Liver (tissue), 8 donors: ENCODE measurements at regions not wholly inside any gene's neighbourhood (a gene's known extent, or its start where the extent isn't known, plus 50 kb on each side); places are given as distances from the start of the nearest gene placed in this dataset.

Experiments used
- DNase-seq: peaks from one replicate; pipeline ENCODE4 v3.0.0-alpha.2; 2017; ENCODE audit warnings: low spot score
- H3K27ac ChIP-seq, 2 donors: one replicate each; pipeline ENCODE4 v1.7.0; 2013; ENCODE audit warnings: inconsistent platforms in 2 of 2, low read length in 2 of 2, control low read depth in 1 of 2, low read depth in 1 of 2, mild to moderate bottlenecking in 1 of 2
- H3K27me3 ChIP-seq, 4 donors: one replicate each; pipeline versions ENCODE4 v1.6.1 to v1.7.0; 2013; ENCODE audit warnings: low read length in 3 of 4, inconsistent platforms in 1 of 4, mild to moderate bottlenecking in 1 of 4, moderate library complexity in 1 of 4; ENCODE audit not compliant: control insufficient read depth in 4 of 4, insufficient read depth in 4 of 4
- H3K36me3 ChIP-seq, 4 donors: one replicate each; pipeline versions ENCODE4 v1.6.1 to v1.7.0; 2013; ENCODE audit warnings: low read length in 3 of 4, mild to moderate bottlenecking in 3 of 4, low read depth in 1 of 4, moderate library complexity in 1 of 4; ENCODE audit not compliant: control insufficient read depth in 4 of 4, insufficient read depth in 3 of 4
- H3K4me1 ChIP-seq, 4 donors: one replicate each; pipeline versions ENCODE4 v1.6.1 to v1.7.0; 2013; ENCODE audit warnings: low read length in 3 of 4, mild to moderate bottlenecking in 3 of 4, moderate library complexity in 1 of 4; ENCODE audit not compliant: control insufficient read depth in 4 of 4, insufficient read depth in 4 of 4
- H3K4me3 ChIP-seq, 3 donors: one replicate each; pipeline versions ENCODE4 v1.6.1 to v1.7.0; 2013; ENCODE audit warnings: low read length in 3 of 3, control low read depth in 1 of 3, low read depth in 1 of 3, mild to moderate bottlenecking in 1 of 3
- H3K9ac ChIP-seq, 2 donors: one replicate each; pipeline ENCODE4 v1.7.0; 2013; ENCODE audit warnings: low read length in 2 of 2, mild to moderate bottlenecking in 2 of 2, moderate library complexity in 2 of 2, control low read depth in 1 of 2, low read depth in 1 of 2
- H3K9me3 ChIP-seq, 4 donors: one replicate each; pipeline versions ENCODE4 v1.6.1 to v1.7.0; 2013; ENCODE audit warnings: low read length in 3 of 4; ENCODE audit not compliant: control insufficient read depth in 4 of 4
- EGR1 ChIP-seq, 2 donors: IDR thresholded peaks; 2 replicates each; pipeline ENCODE4 v1.6.1; 2016 to 2018; ENCODE audit warnings: antibody characterized with exemption in 2 of 2, low read depth in 2 of 2
- FOXA1 ChIP-seq: IDR thresholded peaks from 2 replicates; pipeline ENCODE4 v1.6.1; 2016; ENCODE audit warnings: antibody characterized with exemption
- GABPA ChIP-seq, 2 donors: IDR thresholded peaks in 1 of 2; conservative IDR thresholded peaks in 1 of 2; 2 replicates each; pipeline ENCODE4 v1.6.1; 2016; ENCODE audit warnings: antibody characterized with exemption in 2 of 2, mild to moderate bottlenecking in 1 of 2, moderate library complexity in 1 of 2
- HNF4A ChIP-seq, 2 donors: conservative IDR thresholded peaks; 2 replicates each; pipeline ENCODE4 v1.6.1; 2016; ENCODE audit warnings: antibody characterized with exemption in 2 of 2, mild to moderate bottlenecking in 2 of 2
- HNF4G ChIP-seq: IDR thresholded peaks from 2 replicates; pipeline ENCODE4 v1.6.1; 2016; ENCODE audit warnings: antibody characterized with exemption
- REST ChIP-seq: IDR thresholded peaks from 2 replicates; pipeline ENCODE4 v1.6.1; 2016; ENCODE audit warnings: antibody characterized with exemption, mild to moderate bottlenecking
- RXRA ChIP-seq, 2 donors: IDR thresholded peaks; 2 replicates each; pipeline ENCODE4 v1.6.1; 2017 to 2018; ENCODE audit warnings: antibody characterized with exemption in 2 of 2, mild to moderate bottlenecking in 1 of 2
- SP1 ChIP-seq: IDR thresholded peaks from 2 replicates; pipeline ENCODE4 v1.6.1; 2018; ENCODE audit warnings: antibody characterized with exemption, mild to moderate bottlenecking
- TAF1 ChIP-seq: conservative IDR thresholded peaks from 2 replicates; pipeline ENCODE4 v1.6.1; 2016; ENCODE audit warnings: antibody characterized with exemption, mild to moderate bottlenecking
- WGBS: extraction: QIAGEN DNeasy Blood & Tissue Kit; methylation state at CpG from one replicate; pipeline ENCODE4 v1.1.7; 2013; 5-methylcytosine and 5-hydroxymethylcytosine counted together
- TF ChIP-seq, protein P1 (sequence below): fragments of 150-350 bp; IDR thresholded peaks from 2 replicates; pipeline ENCODE4 v1.5.1; 2017; ENCODE audit warnings: improper control_type of control experiment, low read depth, low read length; ENCODE audit not compliant: missing input control
- TF ChIP-seq, protein P2 (sequence below): IDR thresholded peaks from 2 replicates; pipeline ENCODE4 v1.6.1; 2016; ENCODE audit warnings: antibody characterized with exemption
- donor health status: healthy.
- donor health status: healthy.
- donor health status: healthy.
- donor health status: healthy.
- donor health status: healthy.

GRCh38 chr12:98402091-98402490, 113.3 kb upstream of the TMPO start:
- no peak for DNase-seq
- Histone ChIP-seq H3K36me3 (no peaks in the 10 kb centered on the region), H3K9me3 (no peaks in the 10 kb centered on the region), H3K4me3 (no peak overlapping the region), H3K27me3 (no peaks in the 10 kb centered on the region), H3K9ac (no peak overlapping the region), H3K27ac (no peak overlapping the region), H3K4me1 (peaks cover 0 to 3% (median under 1%) of the 10 kb centered on the region in 4 donors)
- WGBS: 83% methylated on average over 3 of the region's 3 CpGs
- TF ChIP-seq TAF1 (no peak), GABPA (IDR thresholded peaks at IDR 0.05 in 1 of 2, conservative IDR thresholded peaks at IDR 0.05 in 1 of 2) (no peak), HNF4A (conservative IDR thresholded peaks at IDR 0.05) (peak in 1 of 2 donors; percentile 9), EGR1 (IDR thresholded peaks at IDR 0.05; ENCODE audit: low read depth in 2 of 2) (no peak)
- TF ChIP-seq, protein P1, sequence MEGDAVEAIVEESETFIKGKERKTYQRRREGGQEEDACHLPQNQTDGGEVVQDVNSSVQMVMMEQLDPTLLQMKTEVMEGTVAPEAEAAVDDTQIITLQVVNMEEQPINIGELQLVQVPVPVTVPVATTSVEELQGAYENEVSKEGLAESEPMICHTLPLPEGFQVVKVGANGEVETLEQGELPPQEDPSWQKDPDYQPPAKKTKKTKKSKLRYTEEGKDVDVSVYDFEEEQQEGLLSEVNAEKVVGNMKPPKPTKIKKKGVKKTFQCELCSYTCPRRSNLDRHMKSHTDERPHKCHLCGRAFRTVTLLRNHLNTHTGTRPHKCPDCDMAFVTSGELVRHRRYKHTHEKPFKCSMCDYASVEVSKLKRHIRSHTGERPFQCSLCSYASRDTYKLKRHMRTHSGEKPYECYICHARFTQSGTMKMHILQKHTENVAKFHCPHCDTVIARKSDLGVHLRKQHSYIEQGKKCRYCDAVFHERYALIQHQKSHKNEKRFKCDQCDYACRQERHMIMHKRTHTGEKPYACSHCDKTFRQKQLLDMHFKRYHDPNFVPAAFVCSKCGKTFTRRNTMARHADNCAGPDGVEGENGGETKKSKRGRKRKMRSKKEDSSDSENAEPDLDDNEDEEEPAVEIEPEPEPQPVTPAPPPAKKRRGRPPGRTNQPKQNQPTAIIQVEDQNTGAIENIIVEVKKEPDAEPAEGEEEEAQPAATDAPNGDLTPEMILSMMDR: no peak

DNA sequence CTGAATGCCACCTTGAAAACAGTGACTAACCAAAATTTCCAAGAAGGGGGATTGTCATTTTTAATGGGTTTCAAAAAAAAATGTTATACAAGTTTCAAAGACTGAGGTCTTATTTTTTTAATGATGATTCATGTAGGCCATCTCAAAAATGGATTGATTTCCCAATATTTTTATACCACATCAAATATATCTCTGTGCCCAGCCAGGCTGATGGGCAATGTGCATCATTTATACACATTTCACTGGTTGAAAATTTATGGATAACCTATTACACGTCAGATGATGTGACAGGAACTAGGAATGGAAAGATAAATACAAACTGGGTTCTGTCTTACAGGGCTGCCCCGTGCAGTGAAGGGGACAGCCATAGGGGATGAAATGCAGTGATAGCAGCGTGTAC, 112.7 kb upstream of the TMPO start:
- Histone ChIP-seq H3K36me3 (no peaks in the 10 kb centered on the region), H3K27me3 (no peaks in the 10 kb centered on the region), H3K27ac (no peak overlapping the region), H3K4me1 (no peaks in the 10 kb centered on the region), H3K9ac (no peak overlapping the region), H3K9me3 (peaks cover 0 to 3% (median 2%) of the 10 kb centered on the region in 4 donors), H3K4me3 (no peak overlapping the region)
- TF ChIP-seq HNF4A (conservative IDR thresholded peaks at IDR 0.05) (no peak), GABPA (IDR thresholded peaks at IDR 0.05 in 1 of 2, conservative IDR thresholded peaks at IDR 0.05 in 1 of 2) (no peak), SP1 (no peak), REST (no peak), HNF4G (no peak), RXRA (IDR thresholded peaks at IDR 0.05) (no peak), TAF1 (no peak), FOXA1 (no peak)
- TF ChIP-seq, protein P1: no peak
- TF ChIP-seq, protein P2, sequence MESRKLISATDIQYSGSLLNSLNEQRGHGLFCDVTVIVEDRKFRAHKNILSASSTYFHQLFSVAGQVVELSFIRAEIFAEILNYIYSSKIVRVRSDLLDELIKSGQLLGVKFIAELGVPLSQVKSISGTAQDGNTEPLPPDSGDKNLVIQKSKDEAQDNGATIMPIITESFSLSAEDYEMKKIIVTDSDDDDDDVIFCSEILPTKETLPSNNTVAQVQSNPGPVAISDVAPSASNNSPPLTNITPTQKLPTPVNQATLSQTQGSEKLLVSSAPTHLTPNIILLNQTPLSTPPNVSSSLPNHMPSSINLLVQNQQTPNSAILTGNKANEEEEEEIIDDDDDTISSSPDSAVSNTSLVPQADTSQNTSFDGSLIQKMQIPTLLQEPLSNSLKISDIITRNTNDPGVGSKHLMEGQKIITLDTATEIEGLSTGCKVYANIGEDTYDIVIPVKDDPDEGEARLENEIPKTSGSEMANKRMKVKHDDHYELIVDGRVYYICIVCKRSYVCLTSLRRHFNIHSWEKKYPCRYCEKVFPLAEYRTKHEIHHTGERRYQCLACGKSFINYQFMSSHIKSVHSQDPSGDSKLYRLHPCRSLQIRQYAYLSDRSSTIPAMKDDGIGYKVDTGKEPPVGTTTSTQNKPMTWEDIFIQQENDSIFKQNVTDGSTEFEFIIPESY: no peak
- DNase-seq: no peak
- WGBS: 89% methylated on average over 3 of the region's 3 CpGs
